K562 (cell line): ENCODE measurements at regions not wholly inside any gene's neighbourhood (a gene's known extent, or its start where the extent isn't known, plus 50 kb on each side); places are given as distances from the start of the nearest gene placed in this dataset.

Experiments
- ATAC-seq: fragments of 200-7000 bp; cut with Tn5 transposase; 3 replicates; pipeline ENCODE4 v1.9.1; 2020; ENCODE audit warnings: moderate library complexity
- BruUV-seq: library from RNA; stranded (reverse); fragments of 400-500 nt; replicated peaks from 2 replicates; lab custom pipeline; 2021; lab: Mats Ljungman, UMichigan
- CTCF ChIA-PET: fragments of 300-600 bp; formaldehyde crosslinking; extraction: SDS; loops from one replicate; lab custom pipeline; 2021; ENCODE audit warnings: low intra/inter-chr PET ratio; lab: Yijun Ruan, JAX
- POLR2A ChIA-PET: fragments of 300-600, 350-650 bp; sonication (Branson Sonifier 250); formaldehyde crosslinking; extraction: SDS; loops from one replicate; lab custom pipeline; 2021; ENCODE audit warnings: antibody characterized with exemption, inconsistent platforms; lab: Yijun Ruan, JAX
- DNase-seq, 4 experiments: peaks; one replicate each; pipeline versions ENCODE4 v3.0.0 to v3.0.0-alpha.2; 2011 to 2018; ENCODE audit warnings: low spot score in 3 of 4, mixed read lengths in 3 of 4; ENCODE audit errors: extremely low read depth in 1 of 4
- FAIRE-seq: peaks from 2 replicates; lab custom pipeline; 2011; peaks lifted over from hg19 to GRCh38; lab: Jason Lieb, UNC
- H2AFZ ChIP-seq: 2 replicates; pipeline ENCODE4 v1.6.0; 2011; ENCODE audit warnings: low read depth, low read length, control low read depth, inconsistent platforms
- H3K27ac ChIP-seq: fragments of 200-600 bp; 3 replicates; pipeline ENCODE4 v1.8.0; 2011; ENCODE audit warnings: low read depth, mild to moderate bottlenecking, control low read depth, inconsistent platforms, low read length, moderate library complexity, mixed read lengths; ENCODE audit errors: extremely low read depth
- H3K27me3 ChIP-seq, 2 experiments: fragments of 300-600 bp in 1 of 2; 2 replicates in 1 of 2; 3 replicates in 1 of 2; pipeline versions ENCODE4 v1.6.0 to v1.8.0; 2011; ENCODE audit warnings: inconsistent platforms in 2 of 2, low read length in 2 of 2, mild to moderate bottlenecking in 1 of 2, mixed read lengths in 1 of 2, moderate library complexity in 1 of 2; ENCODE audit not compliant: control insufficient read depth in 2 of 2, insufficient read depth in 2 of 2
- H3K36me3 ChIP-seq: fragments of 300-600 bp; 3 replicates; pipeline ENCODE4 v1.8.0; 2011; ENCODE audit warnings: mild to moderate bottlenecking, low read length, inconsistent platforms; ENCODE audit not compliant: control insufficient read depth, insufficient read depth
- H3K4me1 ChIP-seq, 2 experiments: fragments of 200-600 bp in 1 of 2; replicated peaks in 1 of 2; 2 replicates in 1 of 2; 3 replicates in 1 of 2; pipeline versions ENCODE4 v1.5.1 to v1.8.0; 2011; ENCODE audit warnings: inconsistent platforms in 2 of 2, low read length in 2 of 2, mild to moderate bottlenecking in 1 of 2, mixed read lengths in 1 of 2, moderate library complexity in 1 of 2; ENCODE audit not compliant: control insufficient read depth in 2 of 2, insufficient read depth in 2 of 2
- H3K4me2 ChIP-seq: 2 replicates; pipeline ENCODE4 v1.6.1; 2011; ENCODE audit warnings: low read length, control low read depth, inconsistent platforms, mixed read lengths; ENCODE audit not compliant: insufficient read depth
- H3K4me3 ChIP-seq: fragments of 200-600 bp; sonication (generic), shearing (Covaris generic); 2 replicates; pipeline ENCODE4 v1.5.1; 2016; ENCODE audit warnings: control low read depth, inconsistent platforms
- H3K79me2 ChIP-seq: fragments of 200-600 bp; 3 replicates; pipeline ENCODE4 v1.8.0; 2011; ENCODE audit warnings: low read length, inconsistent platforms; ENCODE audit not compliant: control insufficient read depth, insufficient read depth
- H3K9ac ChIP-seq, 2 experiments: 2 replicates each; pipeline versions ENCODE4 v1.6.0 to v1.6.1; 2011; ENCODE audit warnings: low read depth in 2 of 2, low read length in 2 of 2, control low read depth in 1 of 2, inconsistent platforms in 1 of 2, mild to moderate bottlenecking in 1 of 2, mixed read lengths in 1 of 2; ENCODE audit not compliant: insufficient read depth in 1 of 2
- H3K9me1 ChIP-seq: one replicate; pipeline ENCODE4 v1.6.0; 2011; ENCODE audit warnings: inconsistent platforms, mild to moderate bottlenecking, low read length, moderate library complexity; ENCODE audit not compliant: control insufficient read depth, insufficient read depth
- H3K9me3 ChIP-seq: replicated peaks from 2 replicates; pipeline ENCODE4 v1.5.1; 2011; ENCODE audit warnings: low read depth, low read length, inconsistent platforms; ENCODE audit not compliant: control insufficient read depth, insufficient read depth
- H4K20me1 ChIP-seq: replicated peaks from 2 replicates; pipeline ENCODE4 v1.6.1; 2011; ENCODE audit warnings: low read length, inconsistent platforms, mixed read lengths; ENCODE audit not compliant: control insufficient read depth, insufficient read depth
- ARNT ChIP-seq, 2 experiments: fragments of 450-650 bp; IDR thresholded peaks; 2 replicates each; pipeline ENCODE4 v1.6.1; 2016; ENCODE audit warnings: mild to moderate bottlenecking in 1 of 2
- BCL6 ChIP-seq: fragments of 250-450 bp; sonication (Bioruptor Pico); IDR thresholded peaks from 2 replicates; pipeline ENCODE4 v1.4.0; 2020
- CBX1 ChIP-seq: sonication (generic); IDR thresholded peaks from 2 replicates; pipeline ENCODE4 v1.6.1; 2016; ENCODE audit warnings: antibody characterized with exemption, low read depth, mild to moderate bottlenecking
- CCNT2 ChIP-seq: IDR thresholded peaks from 2 replicates; pipeline ENCODE4 v1.6.1; 2011; ENCODE audit warnings: borderline replicate concordance, low read depth, mild to moderate bottlenecking, moderate library complexity, mixed read lengths, low read length; ENCODE audit not compliant: insufficient read length; ENCODE audit errors: extremely low read depth
- CEBPG ChIP-seq, 3 experiments: fragments of 200-800 bp in 1 of 3; sonication (Bioruptor generic) in 1 of 3; sonication (generic) in 1 of 3; formaldehyde crosslinking in 1 of 3; IDR thresholded peaks in 2 of 3; conservative IDR thresholded peaks in 1 of 3; 2 replicates each; pipeline versions ENCODE4 v1.6.1 to v1.8.0; 2016 to 2022; ENCODE audit warnings: missing compliant biosample characterization in 2 of 3, missing genetic modification characterization in 2 of 3, mild to moderate bottlenecking in 1 of 3, missing genetic modification reagents in 1 of 3
- E2F5 ChIP-seq: sonication (generic); formaldehyde crosslinking; IDR thresholded peaks from 2 replicates; pipeline ENCODE4 v1.8.0; 2022; ENCODE audit warnings: mild to moderate bottlenecking, missing genetic modification reagents
- ETV5 ChIP-seq: sonication (generic); formaldehyde crosslinking; IDR thresholded peaks from 2 replicates; pipeline ENCODE4 v1.4.0; 2020; ENCODE audit warnings: low read depth, mild to moderate bottlenecking, missing genetic modification reagents
- FOXA1 ChIP-seq: fragments of 450-650 bp; IDR thresholded peaks from 2 replicates; pipeline ENCODE4 v1.6.1; 2016; ENCODE audit warnings: mild to moderate bottlenecking, borderline replicate concordance
- HOMEZ ChIP-seq: fragments of 250-450 bp; sonication (Bioruptor Pico); IDR thresholded peaks from 2 replicates; pipeline ENCODE4 v1.4.0; 2020; ENCODE audit warnings: mild to moderate bottlenecking, moderate library complexity
- NFXL1 ChIP-seq: fragments of 450-650 bp; formaldehyde crosslinking; IDR thresholded peaks from 2 replicates; pipeline ENCODE4 v1.4.0; 2021; ENCODE audit warnings: mild to moderate bottlenecking
- NR2C2 ChIP-seq, 2 experiments: fragments of 200-800 bp in 1 of 2; sonication (Bioruptor generic) in 1 of 2; sonication (generic) in 1 of 2; formaldehyde crosslinking in 1 of 2; IDR thresholded peaks; 2 replicates each; pipeline versions ENCODE4 v1.6.1 to v1.8.0; 2016 to 2022; ENCODE audit warnings: mild to moderate bottlenecking in 1 of 2, missing compliant biosample characterization in 1 of 2, missing genetic modification characterization in 1 of 2, missing genetic modification reagents in 1 of 2
- PCBP2 ChIP-seq: fragments of 200-400 bp; formaldehyde crosslinking; IDR thresholded peaks from 2 replicates; pipeline ENCODE4 v1.6.1; 2018; ENCODE audit warnings: low read length, low read depth, mild to moderate bottlenecking, moderate library complexity; ENCODE audit not compliant: poor library complexity, severe bottlenecking
- RBFOX2 ChIP-seq: fragments of 200-400 bp; formaldehyde crosslinking; IDR thresholded peaks from 2 replicates; pipeline ENCODE4 v1.6.1; 2017; ENCODE audit warnings: low read depth, mild to moderate bottlenecking, low read length, moderate library complexity
- RNF2 ChIP-seq: sonication (generic); IDR thresholded peaks from 2 replicates; pipeline ENCODE4 v1.6.1; 2016
- SMAD1 ChIP-seq: fragments of 150-350 bp; IDR thresholded peaks from 2 replicates; pipeline ENCODE4 v1.6.1; 2014; ENCODE audit warnings: low read length, low read depth; ENCODE audit not compliant: partially characterized antibody
- SMAD3 ChIP-seq: fragments of 450-650 bp; formaldehyde crosslinking; conservative IDR thresholded peaks from 2 replicates; pipeline ENCODE4 v1.4.0; 2020; ENCODE audit warnings: mild to moderate bottlenecking
- SNRNP70 ChIP-seq: fragments of 200-400 bp; formaldehyde crosslinking; optimal IDR thresholded peaks from 2 replicates; pipeline ENCODE3; 2017; ENCODE audit warnings: low read depth, low read length
- ZKSCAN8 ChIP-seq: fragments of 200-800 bp; sonication (Bioruptor generic); IDR thresholded peaks from 2 replicates; pipeline ENCODE4 v1.6.1; 2016; ENCODE audit warnings: missing genetic modification characterization, missing compliant biosample characterization
- ZNF507 ChIP-seq: conservative IDR thresholded peaks from 2 replicates; pipeline ENCODE4 v1.6.1; 2017; ENCODE audit warnings: missing genetic modification characterization, missing compliant biosample characterization
- ZNF589 ChIP-seq: fragments of 200-800 bp; sonication (Bioruptor generic); IDR thresholded peaks from 2 replicates; pipeline ENCODE4 v1.6.1; 2016; ENCODE audit warnings: low read depth, missing genetic modification characterization, missing compliant biosample characterization
- WGBS: fragments of 100-300 bp; shearing (Covaris generic); methylation state at CpG from one replicate; pipeline ENCODE4 v1.1.6; 2016; ENCODE audit warnings: low coverage, mixed read lengths; ENCODE audit not compliant: insufficient coverage; ENCODE audit errors: missing lambda C conversion rate; 5-methylcytosine and 5-hydroxymethylcytosine counted together
- in situ Hi-C: fragments of 300-500 bp; cut with MboI; formaldehyde crosslinking; loops from 4 replicates; pipeline ENCODE4 v1.15.0; 2018; ENCODE audit warnings: inconsistent platforms, mixed read lengths
- intact Hi-C: fragments of 100-400 bp; cut with micrococcal nuclease; formaldehyde crosslinking; loops from 2 replicates; pipeline ENCODE4 v1.14.2; 2022

GRCh38 chr6:15907914-15908518 is 220.9 kb upstream of the MYLIP start:
- H2AFZ ChIP-seq = peak overlapping the region; percentile 64
- FAIRE-seq = no peak
- peaks cover 44 to 67% of the 10 kb centered on the region in 2 experiments for H3K4me1 ChIP-seq
- no peaks in the 10 kb centered on the region for H4K20me1 ChIP-seq
- in situ Hi-C loops = no loop called here
- CTCF ChIA-PET = no interaction called here
- ATAC-seq = peak; percentile 54
- no peaks in the 10 kb centered on the region for H3K9me1 ChIP-seq
- peak overlapping the region in 1 of 2 experiments; percentile 52; a peak in 3 of 4 replicates for H3K9ac ChIP-seq
- no peak overlapping the region for H3K4me3 ChIP-seq
- no peaks in the 10 kb centered on the region for H3K36me3 ChIP-seq
- H3K27ac ChIP-seq = peak overlapping the region; percentile 89
- DNase-seq = peak; percentile 76 to 89 (median 85)
- peak overlapping the region; percentile 51 for H3K4me2 ChIP-seq
- H3K27me3 ChIP-seq = no peaks in the 10 kb centered on the region
- POLR2A ChIA-PET = interaction anchor here (0.8 to 17.2 kb wide), 8 partner anchors 10 to 358 kb away, joined by 3 to 186 read pairs (median 3); partner anchors contain the start of gene MYLIP
- BruUV-seq = no TSS peak
- no peaks in the 10 kb centered on the region for H3K79me2 ChIP-seq
- intact Hi-C loops = loop anchor here (5.0 kb wide), 1 partner anchor 216 kb away; no protein-coding TSS in a partner anchor
- no peaks in the 10 kb centered on the region for H3K9me3 ChIP-seq
- WGBS = 13% methylated on average over 11 of the region's 11 CpGs
- no peak for TF ChIP-seq FOXA1
- TF ChIP-seq BCL6 (CRISPR knock-in tag) = no peak
- TF ChIP-seq ETV5 (CRISPR knock-in tag) = peak; percentile 91
- TF ChIP-seq E2F5 (CRISPR knock-in tag) = no peak
- no peak for TF ChIP-seq NR2C2 (CRISPR knock-in tag; IDR thresholded peaks at IDR 0.05)
- 0 out of 2 replicates have a peak, but pooled peaks have one; percentile 12 for TF ChIP-seq NR2C2 (tag; IDR thresholded peaks at IDR 0.05)
- TF ChIP-seq ZNF507 (tag) = no peak
- no peak for TF ChIP-seq CCNT2
- TF ChIP-seq PCBP2 = no peak
- TF ChIP-seq ARNT (IDR thresholded peaks at IDR 0.05) = 0 out of 4 replicates have a peak, but pooled peaks of 1 of the 2 experiments have one; percentile 19
- TF ChIP-seq CEBPG (CRISPR knock-in tag; IDR thresholded peaks at IDR 0.05) = no peak
- no peak for TF ChIP-seq CEBPG (tag; conservative IDR thresholded peaks at IDR 0.05 in 1 of 2, IDR thresholded peaks at IDR 0.05 in 1 of 2)
- no peak for TF ChIP-seq SMAD3
- no peak for TF ChIP-seq RBFOX2
- peak; percentile 84; the same call in 1 of the 2 replicates for TF ChIP-seq ZNF589 (CRISPR knock-in tag)
- TF ChIP-seq NFXL1 (CRISPR knock-in tag) = no peak
- TF ChIP-seq ZKSCAN8 (CRISPR knock-in tag) = no peak
- TF ChIP-seq SMAD1 = no peak
- TF ChIP-seq RNF2 = peak; percentile 46; the same call in 1 of the 2 replicates
- TF ChIP-seq HOMEZ (CRISPR knock-in tag) = no peak
- no peak for TF ChIP-seq SNRNP70
- no peak for TF ChIP-seq CBX1
